OCI-LY3 (cell line): ENCODE measurements at regions not wholly inside any gene's neighbourhood (a gene's known extent, or its start where the extent isn't known, plus 50 kb on each side); places are given as distances from the start of the nearest gene placed in this dataset.
"Not testable (repeated sequence)": the region's sequence is repeated elsewhere in the genome, so short reads cannot be mapped to it uniquely, and the experiment has no call there.

Experiments used
- H2AFZ ChIP-seq: fragments of 200-600, 300-600 bp; shearing (Covaris generic); 2 replicates; pipeline ENCODE4 v1.6.0; 2014; ENCODE audit warnings: antibody characterized with exemption, low read depth, low read length
- H3K27ac ChIP-seq: fragments of 200-600, 300-600 bp; sonication (generic); 2 replicates; pipeline ENCODE4 v1.5.1; 2014; ENCODE audit warnings: mild to moderate bottlenecking, low read length, moderate library complexity, mixed read lengths
- H3K27me3 ChIP-seq: fragments of 200-600, 300-600 bp; sonication (generic); 2 replicates; pipeline ENCODE4 v1.6.1; 2014; ENCODE audit warnings: low read depth, low read length, mixed read lengths
- H3K36me3 ChIP-seq: fragments of 200-600, 300-600 bp; sonication (generic); replicated peaks from 2 replicates; pipeline ENCODE3; 2014; ENCODE audit warnings: low read depth, low read length, mixed read lengths
- H3K4me1 ChIP-seq: fragments of 300-600, 200-600 bp; sonication (generic); 2 replicates; pipeline ENCODE4 v1.6.1; 2014; ENCODE audit warnings: low read length, mixed read lengths
- H3K4me2 ChIP-seq: fragments of 200-600, 300-600 bp; sonication (generic); 2 replicates; pipeline ENCODE4 v1.6.1; 2014; ENCODE audit warnings: low read length, mixed read lengths
- H3K4me3 ChIP-seq: fragments of 300-600, 200-600 bp; sonication (generic); 2 replicates; pipeline ENCODE4 v1.5.1; 2014; ENCODE audit warnings: antibody characterized with exemption, mild to moderate bottlenecking, low read length, moderate library complexity
- H3K79me2 ChIP-seq: fragments of 300-600, 200-600 bp; shearing (Covaris generic); 2 replicates; pipeline ENCODE4 v1.6.1; 2014; ENCODE audit warnings: mild to moderate bottlenecking, low read length, mixed read lengths
- H3K9ac ChIP-seq: fragments of 300-600, 200-600 bp; shearing (Covaris generic); 2 replicates; pipeline ENCODE4 v1.6.0; 2014; ENCODE audit warnings: mild to moderate bottlenecking, low read length, moderate library complexity
- H3K9me3 ChIP-seq: fragments of 200-600, 300-600 bp; shearing (Covaris generic); 2 replicates; pipeline ENCODE4 v1.6.1; 2014; ENCODE audit warnings: low read length, mixed read lengths; ENCODE audit not compliant: insufficient read depth
- H4K20me1 ChIP-seq: fragments of 200-600, 300-600 bp; sonication (generic); 2 replicates; pipeline ENCODE4 v1.6.1; 2016; ENCODE audit warnings: low read length, mixed read lengths; ENCODE audit not compliant: insufficient read depth
- CTCF ChIP-seq: fragments of 200-600, 300-600 bp; sonication (generic); IDR thresholded peaks from 2 replicates; pipeline ENCODE4 v1.5.1; 2014; ENCODE audit warnings: antibody characterized with exemption, low read length, low read depth
- EZH2phosphoT487 ChIP-seq: fragments of 200-600 bp; shearing (Covaris generic); IDR thresholded peaks from 2 replicates; pipeline ENCODE4 v1.6.1; 2018; ENCODE audit warnings: antibody characterized with exemption, mixed run types, low read depth

- no peaks in the 10 kb centered on the region for H3K4me1 ChIP-seq
- no peaks in the 10 kb centered on the region for H3K79me2 ChIP-seq
- H3K27ac ChIP-seq, result no peak overlapping the region
- TF ChIP-seq CTCF, result no peak
- H3K36me3 ChIP-seq, result no peaks in the 10 kb centered on the region
- H3K9ac ChIP-seq, result no peak overlapping the region
- H4K20me1 ChIP-seq, result no peaks in the 10 kb centered on the region
- no peak overlapping the region for H2AFZ ChIP-seq
- no peak overlapping the region for H3K4me2 ChIP-seq
- no peak overlapping the region for H3K4me3 ChIP-seq
- no peaks in the 10 kb centered on the region for H3K9me3 ChIP-seq
- no peaks in the 10 kb centered on the region for H3K27me3 ChIP-seq
Observed at GRCh38 chr5:25441810-25442209, 797.0 kb upstream of the CDH10 start.

- H3K79me2 ChIP-seq, result no peaks in the 10 kb centered on the region
- no peak overlapping the region for H3K4me3 ChIP-seq
- no peak overlapping the region for H2AFZ ChIP-seq
- H3K9me3 ChIP-seq, result no peaks in the 10 kb centered on the region
- no peak overlapping the region for H3K4me2 ChIP-seq
- H3K27ac ChIP-seq, result no peak overlapping the region
- H3K4me1 ChIP-seq, result no peaks in the 10 kb centered on the region
- H3K9ac ChIP-seq, result no peak overlapping the region
- TF ChIP-seq EZH2phosphoT487 (no peak), CTCF (no peak)
- H3K36me3 ChIP-seq, result no peaks in the 10 kb centered on the region
- H4K20me1 ChIP-seq, result no peaks in the 10 kb centered on the region
- H3K27me3 ChIP-seq, result no peaks in the 10 kb centered on the region
Observed at GRCh38 chr5:25439025-25439424, 794.2 kb upstream of the CDH10 start.

- not testable (repeated sequence) for H3K27me3 ChIP-seq, H3K4me1 ChIP-seq, H3K4me3 ChIP-seq, H3K9ac ChIP-seq, H3K4me2 ChIP-seq, H3K36me3 ChIP-seq, H2AFZ ChIP-seq, H3K27ac ChIP-seq, H4K20me1 ChIP-seq, H3K79me2 ChIP-seq, H3K9me3 ChIP-seq
Observed at GRCh38 chr5:25438375-25438774, 793.6 kb upstream of the CDH10 start.

- Histone ChIP-seq H3K4me2 (no peak overlapping the region), H4K20me1 (no peaks in the 10 kb centered on the region), H2AFZ (no peak overlapping the region), H3K79me2 (no peaks in the 10 kb centered on the region), H3K27me3 (no peaks in the 10 kb centered on the region), H3K4me1 (no peaks in the 10 kb centered on the region), H3K36me3 (no peaks in the 10 kb centered on the region), H3K9me3 (no peaks in the 10 kb centered on the region), H3K9ac (no peak overlapping the region), H3K27ac (no peak overlapping the region), H3K4me3 (no peak overlapping the region)
- TF ChIP-seq EZH2phosphoT487 (no peak), CTCF (no peak)
Observed at GRCh38 chr5:25436452-25436851, 791.7 kb upstream of the CDH10 start.

GRCh38 chr5:25435882-25436281 lies 791.1 kb upstream of the CDH10 start:
- H3K27me3 ChIP-seq, result no peaks in the 10 kb centered on the region
- H4K20me1 ChIP-seq, result no peaks in the 10 kb centered on the region
- H3K79me2 ChIP-seq, result no peaks in the 10 kb centered on the region
- no peak overlapping the region for H3K9ac ChIP-seq
- H3K27ac ChIP-seq, result no peak overlapping the region
- TF ChIP-seq EZH2phosphoT487 (no peak), CTCF (no peak)
- no peak overlapping the region for H3K4me2 ChIP-seq
- no peaks in the 10 kb centered on the region for H3K9me3 ChIP-seq
- H2AFZ ChIP-seq, result no peak overlapping the region
- H3K4me3 ChIP-seq, result no peak overlapping the region
- H3K36me3 ChIP-seq, result no peaks in the 10 kb centered on the region
- H3K4me1 ChIP-seq, result no peaks in the 10 kb centered on the region
